Astrocyte of the hippocampus (primary cell): ENCODE measurements at regions not wholly inside any gene's neighbourhood (a gene's known extent, or its start where the extent isn't known, plus 50 kb on each side); places are given as distances from the start of the nearest gene placed in this dataset.
"Not testable (repeated sequence)": the region's sequence is repeated elsewhere in the genome, so short reads cannot be mapped to it uniquely, and the experiment has no call there.

Source experiments
- DNase-seq: peaks from one replicate; pipeline ENCODE4 v3.0.0; 2011; ENCODE audit warnings: low read depth, low spot score

DNA sequence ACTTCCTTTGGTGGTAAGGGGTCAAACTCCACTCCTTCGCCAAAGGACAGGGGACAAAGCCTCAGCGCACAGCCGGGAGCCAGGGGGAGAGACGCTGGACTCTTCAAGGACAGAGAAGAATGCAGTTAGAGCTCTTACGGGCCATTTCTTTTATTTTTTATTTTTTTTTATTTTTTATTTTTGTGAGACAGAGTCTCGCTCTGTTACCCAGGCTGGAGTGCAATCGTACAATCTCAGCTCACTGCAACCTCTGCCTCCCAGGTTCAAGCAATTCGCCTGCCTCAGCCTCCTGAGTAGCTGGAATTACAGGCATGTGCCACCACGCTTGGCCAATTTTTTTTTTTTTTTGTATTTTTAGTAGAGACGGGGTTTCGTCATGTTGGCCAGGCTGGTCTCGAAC is 93.2 kb upstream of the RPH3AL start, which contains the start of gene RFLNB:
RFLNB (minus strand) TSS at position 101 of the 400 bp plus-strand sequence.
- not testable (repeated sequence) for DNase-seq

- DNase-seq = no peak
These were observed 92.4 kb upstream of the RPH3AL start for GRCh38 chr17:444879-445454.

- DNase-seq = no peak
These were observed 90.5 kb upstream of the RPH3AL start for GRCh38 chr17:443109-443508.

DNA sequence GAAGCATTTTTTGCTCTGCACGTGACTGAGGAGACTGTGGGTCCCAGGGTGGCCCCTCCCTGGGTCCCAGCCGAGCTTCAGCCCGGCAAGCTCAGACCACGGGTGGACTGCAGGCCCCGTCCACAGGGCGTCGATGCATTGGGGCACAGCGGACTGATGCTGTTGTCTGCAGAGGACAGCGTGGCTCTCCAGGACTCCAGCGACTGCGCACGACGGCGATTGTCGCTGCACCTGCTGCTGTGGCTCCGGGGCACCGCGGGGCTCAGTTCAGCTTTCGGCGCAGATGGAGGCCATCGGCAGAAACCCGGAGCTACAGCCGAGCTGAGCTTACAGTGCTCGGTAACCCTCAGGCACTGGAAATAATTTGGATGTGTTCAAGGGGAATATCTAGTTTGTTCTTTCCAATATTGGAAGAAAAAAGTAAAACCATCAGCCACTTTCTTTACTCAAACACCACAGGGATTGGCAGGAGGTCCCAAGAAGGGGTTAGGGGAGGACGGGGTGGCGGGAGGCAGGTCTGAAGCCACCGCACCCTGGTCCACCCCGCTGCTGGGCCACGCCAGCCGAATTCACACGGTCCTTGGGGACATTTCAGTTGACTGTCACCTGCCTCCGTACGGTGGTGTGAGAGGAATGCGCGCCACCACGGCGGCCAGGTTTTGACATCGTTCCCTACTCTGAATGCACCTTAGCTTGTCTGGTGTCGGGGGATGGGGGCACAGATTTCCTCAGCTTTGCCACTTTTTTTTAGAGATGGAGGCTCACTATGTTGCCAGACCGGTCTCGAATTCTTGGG is 88.7 kb upstream of the RPH3AL start:
- no peak for DNase-seq

DNA sequence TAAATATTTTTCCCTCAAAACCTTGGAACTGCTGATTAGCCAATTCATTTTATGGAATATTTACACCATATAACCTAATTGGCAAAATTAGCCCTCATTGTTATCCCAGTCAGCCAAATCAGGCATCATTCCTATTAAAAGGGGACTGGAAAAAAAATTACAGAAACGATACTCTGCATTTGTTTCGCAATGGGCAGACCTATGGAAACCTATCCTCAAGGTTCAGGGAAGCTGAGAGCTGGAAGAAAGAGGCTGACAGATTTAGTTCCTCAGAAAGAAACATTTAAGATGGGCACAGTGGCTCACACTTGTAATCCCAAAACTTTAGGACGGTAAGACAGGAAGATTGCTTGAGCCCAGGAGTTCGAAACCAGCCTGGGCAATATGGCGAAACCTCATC is 85.6 kb upstream of the RPH3AL start:
- DNase-seq = no peak

DNA sequence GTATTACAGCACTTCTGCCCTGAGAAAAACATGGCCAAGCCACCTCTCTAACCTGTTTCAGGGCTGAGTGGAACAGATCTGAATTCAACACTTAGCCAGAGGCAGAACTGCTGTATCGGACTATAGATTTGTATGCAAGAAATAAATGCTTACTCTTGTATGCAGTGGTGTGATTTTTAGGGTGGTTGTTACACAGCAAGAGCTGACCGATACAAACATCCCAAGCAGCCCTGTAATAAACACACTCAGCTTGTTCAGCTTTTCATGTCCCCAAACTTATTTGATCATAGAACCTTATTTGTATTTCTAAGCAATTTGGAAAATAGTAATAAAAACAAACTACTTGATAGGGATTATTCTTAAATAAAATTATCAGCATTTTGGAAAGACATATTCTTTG is 84.9 kb upstream of the RPH3AL start:
- DNase-seq = no peak

DNA sequence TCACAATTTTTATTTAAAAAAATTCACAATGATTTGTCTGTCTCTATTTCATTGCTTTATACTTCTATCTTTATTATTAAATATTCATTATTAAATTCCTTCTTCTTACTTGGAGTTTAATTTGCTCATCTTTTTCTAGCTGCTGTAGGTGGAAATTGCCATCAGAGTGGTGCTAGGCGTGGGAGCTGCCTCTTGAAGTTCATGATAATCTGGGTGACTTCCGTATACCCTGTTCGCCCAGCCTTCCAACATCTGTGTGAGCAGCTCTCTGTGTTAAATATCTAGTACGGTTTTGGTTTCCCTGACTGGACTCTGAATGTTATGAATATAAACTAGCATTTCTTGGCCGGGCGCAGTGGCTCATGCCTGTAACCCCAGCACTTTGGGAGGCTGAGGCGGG is 84.0 kb upstream of the RPH3AL start:
- DNase-seq = no peak

DNA sequence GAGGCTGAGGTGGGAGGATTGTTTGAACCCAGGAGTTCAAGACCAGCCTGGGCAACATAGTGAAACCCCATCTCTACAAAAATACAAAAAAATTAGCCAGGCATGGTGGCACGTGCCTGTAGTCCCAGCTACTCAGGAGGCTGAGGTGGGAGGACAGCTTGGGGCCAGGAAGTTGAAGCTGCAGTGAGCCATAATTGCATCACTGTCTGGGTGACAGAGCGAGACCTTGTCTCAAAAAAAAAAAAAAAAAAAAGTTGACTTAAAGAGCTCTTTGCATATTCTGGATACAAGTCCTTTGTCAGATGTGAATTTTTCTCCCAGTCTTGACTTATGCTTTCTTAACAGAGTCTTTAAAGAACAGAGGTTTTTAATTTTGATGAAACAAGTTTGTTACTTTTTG is 79.9 kb upstream of the RPH3AL start:
- not testable (repeated sequence) for DNase-seq

DNA sequence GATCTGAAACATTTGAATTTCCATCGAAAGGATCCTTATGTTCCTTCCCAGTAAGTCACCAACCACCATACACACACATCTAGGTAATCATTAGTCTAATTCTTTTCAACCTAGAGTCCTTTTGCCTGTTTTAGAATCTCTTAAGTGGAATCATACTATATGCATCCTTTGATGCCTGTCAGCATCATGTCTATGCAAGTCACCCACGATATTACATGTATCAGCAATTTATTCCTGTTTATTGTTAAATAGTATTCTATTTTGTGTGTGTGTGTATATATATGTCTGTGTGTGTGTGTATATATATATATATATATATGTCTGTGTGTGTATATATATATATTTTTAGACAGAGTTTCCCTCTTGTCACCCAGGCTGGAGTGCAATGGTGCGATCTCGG is 78.9 kb upstream of the RPH3AL start:
- no peak for DNase-seq

DNA sequence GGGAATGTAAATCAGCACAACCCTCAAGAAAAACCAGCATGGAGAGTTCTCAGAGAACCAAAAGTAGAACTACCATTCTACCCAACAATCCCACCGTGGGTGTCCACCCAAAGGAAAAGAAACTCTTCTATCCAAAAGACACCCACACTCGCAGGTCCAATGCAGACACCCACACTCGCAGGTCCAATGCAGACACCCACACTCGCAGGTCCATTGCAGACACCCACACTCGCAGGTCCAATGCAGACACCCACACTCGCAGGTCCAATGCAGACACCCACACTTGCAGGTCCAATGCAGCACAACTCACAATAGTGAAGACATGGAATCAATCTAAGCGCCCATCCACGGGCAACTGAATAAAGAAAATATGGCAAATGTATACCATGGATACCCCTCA is 77.0 kb upstream of the RPH3AL start:
- DNase-seq = no peak

DNA sequence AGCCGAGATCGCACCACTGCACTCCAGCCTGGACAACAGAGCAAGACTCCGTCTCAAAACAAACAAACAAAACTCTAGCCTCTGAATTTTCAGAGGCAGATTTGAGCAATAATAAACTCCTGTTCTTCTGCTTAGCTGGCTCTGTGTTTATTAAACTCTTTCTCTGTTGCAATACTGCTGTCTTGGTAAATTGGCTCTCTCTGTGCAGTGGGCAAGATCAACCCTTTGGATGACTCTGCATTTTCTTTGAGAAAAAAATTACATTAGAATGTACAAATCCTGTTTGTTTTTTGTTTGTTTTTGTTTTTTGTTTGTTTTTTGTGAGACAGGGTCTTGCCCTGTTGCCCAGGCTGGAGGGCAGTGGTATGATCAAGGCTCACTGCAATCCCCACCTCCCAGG is 75.8 kb upstream of the RPH3AL start:
- DNase-seq = no peak

DNA sequence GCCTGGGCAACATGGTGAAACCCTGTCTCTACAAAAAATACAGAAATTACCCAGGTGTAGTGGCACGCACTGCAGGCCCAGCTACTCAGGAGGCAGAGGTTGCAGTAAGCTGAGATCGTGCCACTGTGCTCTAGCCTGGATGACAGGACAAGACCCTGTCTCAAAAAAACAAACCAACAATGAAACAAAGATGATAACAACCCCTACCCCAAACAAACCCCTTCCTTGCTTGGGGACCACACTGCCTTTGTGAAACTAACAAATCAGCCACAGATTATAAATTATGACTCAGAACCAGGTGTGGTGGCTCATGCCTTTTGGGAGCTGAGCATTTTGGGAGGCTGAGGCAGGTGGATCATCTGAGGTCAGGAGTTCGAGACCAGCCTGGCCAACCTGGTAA is 75.3 kb upstream of the RPH3AL start:
- DNase-seq = no peak

- DNase-seq = no peak
These were observed 74.7 kb upstream of the RPH3AL start for GRCh38 chr17:427327-427726.

DNA sequence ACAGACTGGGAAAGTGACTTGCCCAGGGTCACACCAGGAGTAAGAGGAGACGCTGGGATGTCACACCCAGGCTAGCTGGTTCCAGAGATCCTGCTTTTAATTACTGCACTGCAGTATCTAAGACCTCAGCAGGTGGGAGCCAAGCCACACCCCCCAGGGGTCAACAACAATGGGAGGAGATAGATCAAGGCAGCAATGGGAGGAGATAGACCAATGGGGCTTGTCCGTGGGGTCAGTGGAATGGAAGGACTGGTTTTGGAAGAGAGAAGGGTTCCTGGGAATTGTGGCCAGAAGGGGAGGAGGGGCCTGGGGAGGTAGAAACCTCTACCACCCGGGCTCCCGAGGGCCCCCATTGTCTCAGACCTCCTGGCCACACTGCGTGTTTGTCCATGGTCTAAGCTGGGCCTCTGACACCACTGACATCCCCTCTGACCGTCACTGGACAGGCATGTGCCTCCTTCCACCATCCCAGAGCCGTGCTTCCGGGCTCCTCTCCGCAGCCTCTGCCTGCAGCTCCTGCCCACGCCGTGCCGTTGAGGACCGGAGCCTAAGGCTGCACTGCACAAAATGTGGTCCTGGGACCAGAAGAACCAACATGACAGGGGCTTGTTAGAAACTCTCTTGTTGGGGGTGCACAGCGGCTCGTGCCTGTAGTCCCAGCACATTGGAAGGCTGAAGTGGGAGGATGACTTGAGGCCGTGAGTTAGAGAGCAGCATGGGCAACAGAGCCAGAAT is 69.8 kb upstream of the RPH3AL start:
- DNase-seq = no peak

GRCh38 chr17:420479-421175 is 68.0 kb upstream of the RPH3AL start:
- DNase-seq = no peak

DNA sequence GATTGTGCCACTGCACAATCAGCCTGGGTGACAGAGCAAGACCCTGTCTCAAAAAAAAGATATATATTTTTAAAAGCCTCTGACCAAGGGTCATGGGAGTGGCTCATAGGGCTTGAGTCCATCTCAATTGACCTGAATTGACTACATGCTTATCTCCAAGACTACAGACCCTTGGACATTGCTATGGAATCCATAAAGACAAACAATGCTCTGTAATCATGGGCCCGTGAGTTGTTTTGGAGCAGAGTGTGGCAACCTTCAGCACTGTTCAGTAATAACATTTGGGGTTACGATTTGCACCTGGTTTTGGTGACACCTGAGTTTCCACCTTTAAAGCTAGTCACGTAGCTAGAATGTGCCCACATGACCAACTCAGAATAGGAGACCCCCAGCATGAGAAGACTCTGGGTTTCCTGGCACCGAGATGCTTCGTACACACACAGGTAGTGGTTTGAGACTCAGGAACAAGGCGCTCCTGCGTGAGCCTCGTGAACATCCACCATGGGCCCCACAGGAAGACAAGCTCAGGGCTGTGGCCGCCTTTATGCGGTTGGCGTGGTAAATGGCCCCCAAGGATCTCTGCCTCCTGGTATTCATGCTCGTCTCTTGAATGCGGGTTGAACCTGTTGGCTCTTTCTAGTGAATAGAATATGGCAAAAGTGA is 66.6 kb upstream of the RPH3AL start:
- no peak for DNase-seq

DNA sequence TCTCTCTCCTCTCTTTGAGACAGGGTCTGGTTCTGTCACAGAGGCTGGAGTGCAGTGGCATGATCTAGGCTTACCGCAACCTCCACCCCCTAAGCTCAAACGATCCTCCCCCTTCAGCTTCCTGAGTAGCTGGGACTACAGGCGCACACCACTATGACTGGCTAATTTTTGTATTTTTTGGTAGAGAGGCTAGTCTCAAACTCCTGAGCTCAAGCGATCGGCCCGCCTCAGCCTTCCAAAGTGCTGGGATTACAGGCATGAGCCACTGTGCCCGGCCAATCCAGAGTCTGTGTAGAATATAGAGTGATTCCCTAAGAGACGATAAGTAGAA is 65.8 kb upstream of the RPH3AL start:
- no peak for DNase-seq

DNA sequence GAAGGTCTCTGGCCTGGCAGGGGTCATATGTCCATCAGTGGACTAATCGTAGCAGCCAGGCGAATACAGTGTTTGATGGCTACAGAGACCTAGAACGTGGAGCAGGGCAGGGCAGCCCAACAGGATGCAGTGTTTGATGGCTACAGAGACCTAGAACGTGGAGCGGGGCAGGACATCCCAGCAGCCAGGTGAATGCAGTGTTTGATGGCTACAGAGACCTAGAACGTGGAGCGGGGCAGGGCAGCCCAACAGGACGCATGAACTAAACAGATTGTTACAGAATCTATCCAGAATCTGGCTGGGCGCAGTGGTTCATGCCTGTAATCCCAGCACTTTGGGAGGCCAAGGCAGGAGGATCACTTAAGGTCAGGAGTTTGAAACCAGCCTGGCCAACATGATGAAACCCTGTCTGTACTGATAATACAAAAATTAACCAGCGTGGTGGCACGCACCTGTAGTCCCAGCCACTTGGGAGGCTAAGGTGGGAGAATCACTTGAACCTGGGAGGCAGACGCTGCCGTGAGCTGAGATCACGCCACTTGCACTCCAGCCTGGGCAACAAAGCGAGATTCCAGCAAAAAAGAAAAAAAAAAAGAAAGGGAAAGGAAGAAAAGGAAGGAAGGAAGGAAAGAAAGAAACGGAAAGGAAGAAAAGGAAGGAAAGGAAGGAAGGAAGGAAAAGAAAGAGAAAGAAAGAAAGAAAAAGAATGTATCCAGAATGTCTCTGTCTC is 65.2 kb upstream of the RPH3AL start:
- no peak for DNase-seq

DNA sequence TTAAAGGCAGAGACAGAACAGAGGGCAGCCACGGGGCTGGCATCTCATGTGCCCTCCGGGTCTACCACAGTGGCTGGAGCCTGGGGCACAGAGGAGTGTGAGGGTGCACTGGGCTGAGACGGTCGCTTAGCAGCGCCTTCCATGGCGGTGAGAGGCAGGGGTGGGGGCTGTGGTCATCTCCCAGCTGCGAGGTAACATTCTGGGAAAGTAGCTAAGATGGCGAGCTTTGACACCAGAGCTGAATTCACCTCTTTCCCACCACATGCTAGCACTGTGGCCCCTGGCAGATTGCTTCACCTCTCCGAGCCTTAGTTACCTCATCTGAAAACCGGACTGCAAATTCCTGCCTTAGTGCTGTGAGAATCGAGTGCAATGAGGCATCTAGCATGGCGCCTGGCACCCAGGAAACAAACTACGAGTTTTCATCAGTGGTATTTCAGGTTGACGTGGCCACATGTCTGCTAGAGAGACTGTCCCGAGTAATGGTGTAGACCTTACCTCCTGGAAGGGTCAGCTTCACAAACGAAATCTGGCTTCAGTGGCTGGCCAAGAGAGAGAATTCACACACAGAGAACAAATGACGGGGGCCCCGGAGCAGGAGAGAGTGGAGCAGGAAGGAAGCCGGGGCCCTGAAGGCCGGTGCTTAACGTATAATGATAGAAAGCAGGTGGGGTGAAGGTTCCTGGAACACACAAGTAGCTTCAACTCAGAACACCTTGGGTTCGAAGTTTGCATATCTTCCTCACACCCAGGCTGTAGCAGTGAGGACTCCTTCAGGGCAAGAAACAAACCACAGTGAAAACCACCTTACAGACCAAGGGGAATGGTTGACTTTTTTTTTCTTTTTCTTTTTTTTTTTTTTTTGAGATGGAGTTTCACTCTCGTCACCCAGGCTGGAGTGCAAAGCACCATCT is 63.9 kb upstream of the RPH3AL start:
- no peak for DNase-seq
